ENCODE measurements at regions not wholly inside any gene's neighbourhood (a gene's known extent, or its start where the extent isn't known, plus 50 kb on each side); places are given as distances from the start of the nearest gene placed in this dataset.

DNA sequence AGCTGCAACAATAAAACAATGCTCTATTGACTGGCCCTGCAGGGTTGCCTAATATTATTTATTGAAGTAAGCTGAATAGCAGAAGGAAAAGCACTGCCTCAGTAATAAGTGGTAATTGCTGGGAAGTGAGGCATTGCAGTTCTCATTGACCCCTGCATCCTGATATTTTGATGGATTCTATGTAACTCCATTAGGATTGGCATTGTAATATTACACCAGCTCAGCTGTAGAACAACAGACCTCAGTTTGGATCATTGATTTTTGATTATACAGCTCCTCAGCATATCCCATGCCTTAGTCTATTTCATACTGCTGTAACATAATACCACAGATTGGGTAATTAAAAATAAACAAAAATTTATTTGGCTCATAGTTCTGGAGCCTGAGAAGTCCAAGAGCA is 650.6 kb upstream of the SALL1 start:
- no peak for DNase-seq (ENCODE audit: low read depth in 2 of 2)

DNA sequence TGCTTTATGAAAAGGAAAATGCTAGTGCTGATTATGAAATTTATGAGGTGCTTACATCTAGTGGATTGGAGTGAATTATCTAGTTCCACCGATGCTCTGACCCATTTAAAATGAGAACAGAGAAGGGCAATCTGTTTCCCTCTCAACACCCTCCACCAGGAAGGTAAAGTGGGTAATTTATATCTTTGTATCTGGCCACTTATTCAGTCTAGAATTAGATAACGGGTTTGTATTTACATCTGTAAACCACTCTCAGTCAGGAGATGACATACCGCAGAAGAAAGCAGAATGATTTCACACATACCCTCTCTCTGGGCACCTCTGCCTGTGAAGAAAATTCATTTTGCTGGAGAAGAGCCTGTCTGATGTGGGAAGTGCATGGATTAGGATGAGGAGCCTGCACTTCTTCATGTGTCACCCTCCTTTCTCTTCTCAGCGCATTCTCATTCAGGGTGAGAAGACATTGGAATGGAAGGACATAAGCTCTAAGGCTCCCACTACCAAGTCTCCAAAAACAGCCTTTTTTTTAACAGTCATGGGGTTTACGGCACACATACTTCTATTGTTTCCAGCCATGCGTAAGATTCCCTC is 646.7 kb upstream of the SALL1 start:
- DNase-seq (ENCODE audit: low read depth in 2 of 2), result no peak

DNA sequence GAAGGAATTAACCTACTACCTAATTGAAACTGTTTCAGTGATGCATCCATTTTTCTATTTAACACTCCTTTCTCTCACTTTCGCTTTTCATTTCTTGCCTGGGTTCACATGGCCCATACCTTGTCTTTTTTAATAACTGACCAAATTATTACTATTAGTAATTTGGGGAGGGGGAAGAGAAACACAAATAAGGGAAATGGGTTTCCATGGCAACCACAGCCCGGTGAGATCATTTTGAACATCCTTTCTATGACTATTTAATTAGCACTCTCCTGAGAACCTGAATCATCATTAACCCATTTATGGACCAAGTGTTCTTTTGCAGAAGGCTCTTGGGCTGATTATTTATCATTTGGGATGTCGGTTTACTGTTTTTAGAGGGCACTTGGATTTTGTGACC is 628.2 kb upstream of the SALL1 start:
- no peak for DNase-seq (ENCODE audit: low read depth in 2 of 2)

DNA sequence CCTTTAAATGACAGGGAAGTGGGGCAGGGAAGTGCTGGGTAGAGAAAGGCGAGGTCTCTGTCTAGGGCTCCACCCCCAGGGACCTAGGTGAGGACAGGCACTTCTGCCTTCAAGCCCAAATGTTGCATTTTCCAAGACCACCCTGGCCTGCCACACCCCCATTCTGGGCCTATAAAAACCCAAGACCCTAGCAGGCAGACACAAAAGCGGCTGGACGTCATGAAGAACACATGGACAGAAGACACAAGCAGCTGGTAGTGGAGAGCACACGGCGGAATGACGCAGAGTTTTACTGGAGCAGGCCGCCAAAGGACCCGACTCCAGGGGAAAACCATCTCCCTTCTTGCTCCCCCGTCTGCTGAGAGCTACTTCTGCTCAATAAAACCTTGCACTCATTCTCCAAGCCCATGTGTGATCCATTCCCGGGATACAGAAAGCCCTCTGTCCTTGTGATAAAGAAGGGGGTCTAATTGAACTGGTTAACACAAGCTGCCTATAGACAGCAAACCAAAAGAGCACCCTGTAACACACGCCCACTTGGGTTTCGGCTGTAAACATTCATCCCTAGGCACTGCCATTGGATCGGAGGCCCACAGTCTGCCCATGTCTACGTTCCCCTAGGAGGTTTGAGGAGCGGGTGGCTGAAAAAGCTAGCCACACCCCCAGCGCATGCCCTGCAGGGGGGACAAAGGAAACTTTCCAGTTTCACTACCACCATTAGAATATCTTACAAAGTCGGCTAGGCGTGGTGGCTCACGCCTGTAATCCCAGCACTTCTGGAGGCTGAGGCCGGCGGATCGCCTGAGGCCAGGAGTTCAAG is 622.2 kb upstream of the SALL1 start:
- no peak for DNase-seq (ENCODE audit: low read depth in 2 of 2)

DNA sequence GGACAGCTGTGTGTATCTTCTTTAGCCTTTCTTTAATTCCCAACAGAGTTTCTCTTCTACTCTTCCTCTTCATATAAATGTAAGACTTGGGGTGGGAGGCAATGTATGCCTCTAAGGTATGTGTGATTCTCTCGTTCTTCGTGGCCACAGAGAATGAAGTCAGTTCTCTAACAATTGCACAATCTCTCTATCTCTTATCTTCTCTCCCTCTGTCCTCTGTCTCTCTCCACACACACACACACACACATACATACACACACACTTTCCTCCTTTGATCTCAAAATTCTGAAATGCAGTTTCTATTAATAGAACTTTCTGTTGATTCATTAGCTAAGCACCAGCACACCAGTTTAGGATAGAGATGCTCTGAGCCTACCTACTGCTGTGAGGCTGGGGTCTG is 615.7 kb upstream of the SALL1 start:
- no peak for DNase-seq (ENCODE audit: low read depth in 2 of 2)

DNA sequence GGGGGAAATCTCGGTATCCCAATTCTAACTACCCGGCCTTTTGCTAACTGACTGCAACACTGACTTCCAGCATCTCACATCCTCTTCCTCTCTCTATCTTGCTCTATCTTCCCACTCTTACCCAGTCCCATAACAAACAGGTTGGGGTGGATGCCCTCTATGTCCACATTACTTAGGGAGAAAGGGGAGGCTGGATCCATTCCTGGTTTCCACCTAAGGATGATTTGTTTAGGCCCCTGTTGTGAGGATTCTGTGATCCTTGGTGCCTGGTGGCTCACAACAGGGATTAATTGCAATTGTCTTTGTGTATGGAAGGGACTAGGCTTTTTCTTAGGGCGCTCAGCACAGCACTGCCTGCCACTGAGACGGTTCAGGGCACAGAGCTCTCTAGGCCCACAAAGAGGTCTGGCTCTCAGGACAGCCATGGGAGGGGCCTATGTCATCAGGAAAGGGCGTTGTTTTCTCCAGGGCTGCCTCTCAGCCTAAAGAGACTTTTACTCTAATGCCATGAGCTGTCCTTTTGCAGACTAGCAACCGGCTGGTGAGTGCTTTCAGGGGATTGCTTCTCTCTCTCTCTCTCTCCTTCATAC is 612.1 kb upstream of the SALL1 start:
- no peak for DNase-seq (ENCODE audit: low read depth in 2 of 2)

DNA sequence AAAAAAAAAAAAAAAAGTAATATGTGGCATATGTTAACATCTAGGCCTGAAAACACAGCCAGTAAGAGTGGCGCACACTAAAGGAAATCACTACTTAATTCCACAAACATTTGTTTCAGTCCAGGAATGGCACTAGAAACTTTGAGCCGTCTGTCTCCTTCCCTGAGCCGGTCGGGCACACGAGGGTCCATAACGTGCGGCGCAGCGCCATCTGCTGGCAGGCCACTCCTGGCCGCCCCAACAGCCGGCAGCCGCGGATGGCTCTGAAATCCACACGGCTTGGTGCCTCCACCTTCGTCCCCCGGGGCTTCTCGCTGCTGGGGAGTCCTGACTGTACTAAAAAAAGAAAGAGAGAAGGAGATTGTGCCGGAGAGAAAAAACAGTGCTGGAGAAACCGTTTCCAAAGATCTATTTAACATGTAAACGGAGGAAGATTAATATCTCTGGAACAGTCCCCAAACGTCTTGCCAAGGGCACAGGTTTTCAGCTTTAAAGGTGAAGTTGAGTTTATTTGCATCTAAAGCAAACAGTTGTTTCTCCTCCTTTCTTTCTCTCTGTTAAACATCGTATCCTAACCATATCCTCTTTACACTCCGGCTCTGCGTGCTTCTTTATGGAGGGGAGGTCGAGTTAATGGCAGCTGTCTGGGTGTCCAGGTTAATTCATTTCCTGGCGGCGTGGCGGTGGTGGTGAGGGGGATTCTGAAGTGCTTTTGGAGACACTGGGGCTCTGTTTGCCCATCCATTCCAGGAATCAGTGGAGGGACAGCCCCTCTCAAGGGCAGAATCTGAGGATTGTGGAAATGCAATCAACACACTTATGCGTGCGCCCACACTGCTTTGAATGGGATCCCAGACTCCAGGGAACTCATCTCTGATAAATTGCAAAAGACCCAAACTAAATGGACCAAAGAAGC is 611.3 kb upstream of the SALL1 start:
- no peak for DNase-seq (ENCODE audit: low read depth in 2 of 2)

DNA sequence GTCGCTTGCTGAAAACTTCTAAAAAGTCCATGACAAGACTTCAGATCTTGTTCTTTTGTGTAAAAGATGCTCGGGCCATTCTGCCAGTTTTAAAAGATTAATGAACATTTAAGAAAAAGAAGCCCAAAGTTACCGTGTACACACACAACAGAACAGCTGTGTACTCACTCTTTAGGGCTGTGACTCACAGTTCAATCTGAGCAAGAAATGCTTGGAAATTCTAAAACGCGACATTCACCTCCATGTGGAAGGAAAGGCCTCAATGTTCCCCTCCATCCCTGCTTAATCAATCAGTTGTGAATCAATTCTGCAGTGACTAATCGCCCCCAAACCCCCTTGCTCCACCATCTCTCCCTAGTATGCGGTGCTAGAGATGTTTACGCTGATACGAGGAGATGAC is 609.9 kb upstream of the SALL1 start:
- no peak for DNase-seq (ENCODE audit: low read depth in 2 of 2)

DNA sequence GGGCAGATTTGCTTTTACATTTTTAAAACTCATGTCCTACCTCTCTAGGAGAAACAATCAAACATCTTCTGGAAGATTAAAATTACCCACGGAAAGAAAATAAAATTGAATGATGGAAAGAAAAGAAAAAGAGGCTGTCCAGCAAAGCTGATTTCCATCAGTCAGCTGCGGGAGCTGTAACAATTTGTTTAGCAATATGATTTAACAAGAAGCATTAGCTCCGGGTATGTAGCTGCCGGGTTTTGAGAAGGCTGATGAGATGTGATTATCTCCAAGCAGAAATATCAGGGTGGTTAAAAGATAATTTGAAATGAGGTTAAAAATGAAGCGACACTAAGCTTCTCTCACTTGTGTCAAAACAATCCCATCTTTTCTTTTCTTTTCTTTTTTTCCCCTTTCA is 608.9 kb upstream of the SALL1 start:
- DNase-seq (ENCODE audit: low read depth in 2 of 2), result no peak

DNA sequence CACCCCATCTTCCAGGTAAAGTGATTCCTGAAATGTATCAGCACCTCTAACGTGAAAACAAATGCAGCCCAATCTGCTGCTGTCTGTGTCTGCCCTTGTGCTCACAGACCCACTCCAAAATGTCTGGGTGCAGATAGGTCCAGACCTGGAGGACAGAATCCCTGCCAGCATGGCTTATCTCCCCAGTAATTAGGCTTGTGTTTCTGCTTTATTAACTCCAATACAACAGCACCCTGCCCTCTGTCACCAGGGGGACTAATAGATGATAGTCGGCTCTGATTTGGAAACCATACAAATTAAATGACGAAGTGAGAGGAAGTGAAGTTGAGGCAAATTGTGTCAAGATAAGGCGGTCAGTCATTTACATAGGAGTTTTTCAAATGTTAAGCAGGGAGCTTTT is 608.3 kb upstream of the SALL1 start:
- no peak for DNase-seq (ENCODE audit: low read depth in 2 of 2)

DNA sequence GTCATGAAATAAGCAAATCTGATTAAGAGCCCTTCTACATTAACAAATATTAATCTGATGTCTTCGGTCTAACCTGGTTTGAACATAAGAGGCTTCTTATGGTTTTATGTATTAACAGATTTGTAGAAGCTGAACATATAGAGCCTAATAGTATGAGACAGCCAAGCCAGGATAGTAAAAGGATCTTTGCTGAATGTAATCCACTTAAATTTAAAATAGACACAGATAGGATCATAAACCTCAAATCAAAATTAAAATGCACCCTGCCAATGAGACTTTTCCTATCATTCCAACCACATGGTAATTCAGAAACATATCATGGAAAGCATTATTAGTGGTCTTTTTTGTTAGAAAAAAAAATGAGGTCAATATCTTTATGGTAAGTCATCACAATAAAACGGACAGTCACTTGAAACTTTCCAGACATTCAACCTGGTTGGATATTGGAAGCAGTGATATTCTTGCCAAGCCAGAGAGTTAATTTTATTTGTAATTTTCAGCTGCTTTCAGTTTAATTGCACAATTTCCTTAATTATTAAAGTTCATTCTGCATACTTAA is 606.9 kb upstream of the SALL1 start:
- DNase-seq (ENCODE audit: low read depth in 2 of 2), result no peak

DNA sequence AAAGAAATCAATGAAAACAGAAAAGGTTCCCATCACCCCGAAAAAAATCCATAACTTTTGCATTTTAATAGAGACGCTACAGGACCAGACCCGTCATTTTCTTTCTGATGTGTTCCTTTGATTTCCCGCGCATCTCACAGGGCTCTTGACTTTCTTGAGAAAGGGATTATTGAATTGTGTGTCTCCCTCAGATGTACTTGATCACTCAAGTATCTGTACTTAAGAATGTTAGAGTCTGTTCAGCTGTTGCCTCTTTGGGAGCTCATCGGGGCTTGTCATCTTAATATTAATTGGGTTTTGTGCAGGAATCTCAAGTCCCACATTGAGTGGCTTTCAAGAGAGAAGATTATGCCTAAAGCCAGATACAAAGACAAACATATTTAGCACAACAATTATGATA is 606.4 kb upstream of the SALL1 start:
- DNase-seq (ENCODE audit: low read depth in 2 of 2), result no peak

DNA sequence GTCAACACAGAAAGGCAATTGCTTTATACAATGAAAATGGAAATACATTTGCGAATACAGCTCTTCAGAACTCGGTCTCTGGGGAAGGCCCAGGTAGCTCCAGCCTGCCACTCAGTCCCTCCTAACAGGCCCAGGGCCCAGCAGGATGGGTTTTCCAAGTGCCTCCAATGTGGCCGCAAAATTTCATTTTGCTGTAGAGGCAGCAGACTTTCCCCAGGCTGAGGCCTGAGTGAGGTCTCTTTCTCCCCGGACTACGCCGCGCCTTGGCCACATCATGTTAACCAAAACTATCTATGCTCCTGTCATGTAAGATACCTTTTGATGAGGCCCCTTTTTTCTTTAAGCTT is 606.0 kb upstream of the SALL1 start:
- no peak for DNase-seq (ENCODE audit: low read depth in 2 of 2)

DNA sequence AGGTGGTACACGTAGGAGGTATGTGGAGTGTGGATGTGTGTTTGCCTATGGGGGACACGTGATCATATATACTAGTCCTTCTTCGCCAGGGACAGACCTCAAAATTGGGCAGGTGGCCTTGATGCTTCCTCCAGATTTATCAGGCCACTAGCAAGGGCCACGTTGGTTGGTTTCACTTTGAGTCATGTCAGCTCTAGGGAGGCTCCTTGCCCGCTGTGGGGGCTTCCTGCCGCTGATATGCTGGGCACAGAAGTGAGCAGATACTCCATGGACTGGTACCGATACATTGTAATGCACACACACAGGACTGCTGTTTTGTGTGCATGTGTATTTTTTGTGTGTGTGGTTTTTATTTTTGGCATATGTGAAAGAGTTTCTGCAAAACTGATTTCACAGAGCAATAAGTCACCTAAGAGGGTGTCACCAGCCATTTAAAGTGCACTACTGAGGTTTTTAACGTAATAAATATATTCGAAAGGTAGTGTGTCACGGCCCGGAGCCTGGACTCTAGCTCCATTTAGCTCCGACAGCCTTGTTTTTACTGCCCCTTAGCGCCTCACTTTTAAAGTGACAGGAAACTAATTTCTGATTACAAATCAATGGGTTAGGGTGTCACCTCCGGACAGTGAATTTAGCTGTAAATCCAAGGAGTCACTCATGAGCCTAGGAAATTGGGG is 605.5 kb upstream of the SALL1 start:
- no peak for DNase-seq (ENCODE audit: low read depth in 2 of 2)

DNA sequence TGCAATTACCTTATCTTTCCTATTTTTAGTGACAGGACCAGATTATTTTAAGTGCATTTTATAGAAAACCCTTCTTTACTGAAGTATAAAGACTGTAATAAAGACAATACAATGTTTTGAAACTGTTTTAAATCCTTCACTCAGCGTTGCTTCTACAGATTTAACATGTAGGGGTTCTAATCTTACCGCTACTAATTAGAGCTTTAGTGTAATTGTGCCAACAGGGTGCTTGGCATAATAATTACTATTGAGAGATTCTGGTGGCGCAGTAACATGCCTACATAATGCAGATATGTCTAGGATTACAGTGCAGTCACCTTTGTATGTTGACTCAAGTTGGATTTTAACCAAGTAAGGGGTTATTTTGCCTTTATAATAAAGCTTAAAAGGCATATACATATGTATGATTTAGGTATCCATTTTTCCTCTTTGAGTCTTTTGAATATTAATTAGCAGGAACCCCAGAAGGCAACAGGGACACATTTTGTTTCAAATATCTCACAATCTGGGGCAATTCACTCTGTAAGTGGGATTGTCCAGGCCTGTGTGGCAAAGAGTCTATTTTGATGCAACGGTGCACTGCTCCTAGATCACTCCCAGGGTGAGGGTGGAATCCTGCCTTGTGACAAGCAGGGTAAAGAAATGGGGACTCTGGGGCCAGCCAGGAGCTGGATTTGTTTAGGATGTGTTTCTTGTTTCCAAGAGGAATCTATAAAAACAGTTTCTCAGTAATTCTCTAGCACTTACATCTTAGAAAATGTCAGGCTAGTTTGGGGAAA is 604.7 kb upstream of the SALL1 start:
- no peak for DNase-seq (ENCODE audit: low read depth in 2 of 2)

DNA sequence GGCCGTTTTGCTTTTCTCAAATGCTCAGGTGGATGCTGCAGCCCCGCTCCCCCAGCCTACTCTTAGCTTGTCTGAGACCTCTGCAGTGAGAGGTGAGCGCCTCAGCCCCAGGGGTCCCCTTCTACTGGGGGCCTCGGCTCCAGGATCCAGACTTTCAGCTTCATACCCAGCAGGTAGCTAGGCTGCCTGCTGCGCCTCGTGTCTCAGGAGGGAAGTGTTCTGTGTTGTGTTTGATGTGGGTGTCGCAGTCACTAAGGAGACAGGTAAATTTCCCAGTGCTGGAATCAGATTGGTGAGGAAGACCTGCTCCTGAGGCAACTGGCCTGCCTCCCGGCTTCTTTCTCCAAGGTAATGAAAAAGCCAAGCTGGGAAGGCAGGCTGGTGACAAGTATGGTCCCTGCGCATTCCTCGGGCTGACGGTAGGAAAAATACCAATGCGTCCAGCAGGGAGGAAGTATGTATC is 604.0 kb upstream of the SALL1 start:
- no peak for DNase-seq (ENCODE audit: low read depth in 2 of 2)

DNA sequence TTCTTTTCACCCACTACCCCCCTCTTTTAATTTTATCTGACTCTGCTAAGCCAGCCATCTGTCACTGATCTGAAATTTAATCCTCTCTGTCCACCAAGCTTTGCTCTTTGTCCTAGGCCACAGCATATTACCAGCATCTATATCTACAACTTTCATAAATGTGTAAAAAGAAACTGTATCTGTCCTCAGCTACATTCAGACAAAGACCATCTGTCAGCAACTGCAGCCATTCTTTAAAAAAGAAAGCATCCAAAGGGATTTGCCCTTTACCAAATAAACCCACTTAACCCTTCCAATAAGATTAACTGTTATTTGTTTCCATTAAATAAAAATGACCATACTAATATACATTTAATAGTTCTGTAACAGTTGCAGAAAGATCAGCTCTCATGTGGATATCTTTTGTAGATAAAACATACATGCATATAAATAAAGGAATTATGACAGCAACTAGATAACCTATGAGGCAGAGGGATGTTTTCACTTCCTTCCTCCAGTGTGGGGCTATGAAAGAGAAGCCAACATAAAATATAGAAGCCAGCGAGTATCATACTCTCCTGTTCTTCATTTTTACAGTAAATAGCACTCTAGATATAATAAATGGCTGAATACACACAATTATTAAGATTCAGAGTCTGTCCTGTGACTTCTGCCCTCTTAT is 602.5 kb upstream of the SALL1 start:
- DNase-seq (ENCODE audit: low read depth in 2 of 2), result no peak

DNA sequence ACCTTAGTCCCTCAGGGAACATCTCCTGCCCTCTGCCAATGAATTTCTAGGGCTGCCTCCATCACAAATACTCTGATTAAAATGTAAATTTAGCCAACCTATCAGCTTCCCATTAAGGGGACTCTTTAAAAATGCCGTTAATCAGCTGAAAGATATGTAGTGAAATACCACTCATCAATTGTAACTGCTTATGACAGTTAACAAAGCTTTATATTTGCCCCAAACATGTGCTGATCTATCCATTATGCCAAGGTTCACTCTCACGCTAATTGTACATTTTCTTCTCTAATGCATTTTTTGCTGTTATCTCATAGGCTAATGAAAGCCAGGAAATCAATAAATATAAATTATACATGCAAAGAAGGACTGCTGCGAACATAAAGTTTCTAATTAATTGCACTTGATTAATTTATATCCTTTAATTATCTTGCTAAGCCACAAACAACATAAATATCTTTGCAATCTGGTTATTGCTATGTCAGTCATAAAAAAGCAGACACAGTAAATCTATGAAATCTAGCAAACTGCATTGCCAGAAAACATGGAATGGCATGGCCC is 601.4 kb upstream of the SALL1 start:
- no peak for DNase-seq (ENCODE audit: low read depth in 2 of 2)

DNA sequence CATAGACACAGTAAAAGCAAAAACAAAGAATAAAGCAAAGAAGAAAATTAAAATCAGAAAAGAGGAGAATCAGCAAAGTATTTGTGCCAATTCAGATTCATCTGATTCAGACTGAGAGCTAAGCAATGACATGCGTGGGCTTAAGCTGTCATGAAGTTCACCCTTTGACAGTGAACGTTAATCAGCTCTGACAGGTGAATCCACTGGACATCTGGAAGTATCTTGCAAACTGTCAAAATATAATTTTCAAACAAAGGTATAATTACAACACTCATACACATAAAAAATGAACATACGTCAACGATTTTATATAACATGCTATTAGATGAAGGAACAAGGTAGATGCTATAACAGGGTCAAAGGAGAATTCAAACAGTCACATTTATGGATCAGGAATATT is 596.3 kb upstream of the SALL1 start:
- DNase-seq (ENCODE audit: low read depth in 2 of 2), result no peak

DNA sequence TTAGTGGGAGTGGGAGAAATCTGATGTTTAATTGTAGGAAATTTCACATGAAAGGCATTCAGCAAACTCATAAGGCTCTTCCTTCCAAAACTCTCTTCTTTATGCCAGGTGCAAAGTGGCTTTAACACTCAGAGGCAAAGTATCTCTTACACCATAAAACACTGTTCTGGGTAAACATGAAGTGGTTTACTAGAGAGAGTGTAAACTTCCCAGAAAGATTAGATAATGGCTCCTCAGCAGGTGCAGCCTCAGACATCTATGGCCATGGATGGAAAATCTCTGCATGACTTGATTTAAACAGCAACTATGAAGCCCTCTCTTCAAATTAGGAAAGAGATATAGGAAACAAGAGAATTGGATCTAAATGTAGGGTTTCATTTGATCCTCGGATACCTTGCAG is 583.1 kb upstream of the SALL1 start:
- DNase-seq (ENCODE audit: low read depth in 2 of 2), result no peak
